Brain microvascular endothelial cell (primary cell): ENCODE measurements at regions not wholly inside any gene's neighbourhood (a gene's known extent, or its start where the extent isn't known, plus 50 kb on each side); places are given as distances from the start of the nearest gene placed in this dataset.

Experiments
- DNase-seq: peaks from one replicate; pipeline ENCODE4 v3.0.0-alpha.2; 2020
- H3K27ac ChIP-seq: fragments of 250-450 bp; sonication (Bioruptor Pico); 2 replicates; pipeline ENCODE4 v1.5.1; 2020; ENCODE audit warnings: mild to moderate bottlenecking, moderate library complexity
- H3K27me3 ChIP-seq: fragments of 250-450 bp; sonication (Bioruptor Pico); replicated peaks from 2 replicates; pipeline ENCODE4 v1.5.1; 2020; ENCODE audit warnings: mild to moderate bottlenecking
- H3K36me3 ChIP-seq: fragments of 250-450 bp; sonication (Bioruptor Pico); replicated peaks from 2 replicates; pipeline ENCODE4 v1.5.1; 2020; ENCODE audit warnings: mild to moderate bottlenecking
- H3K4me3 ChIP-seq: 2 replicates; pipeline ENCODE4 v1.5.1; 2011; ENCODE audit warnings: low read depth, mild to moderate bottlenecking, control low read depth, low read length, moderate library complexity
- CTCF ChIP-seq: IDR thresholded peaks from 2 replicates; pipeline ENCODE4 v1.5.1; 2011; ENCODE audit warnings: low read depth, mild to moderate bottlenecking, moderate library complexity, low read length, control low read depth, inconsistent platforms; ENCODE audit errors: missing control alignments
- in situ Hi-C: cut with HindIII; loops from 2 replicates; pipeline ENCODE4 v1.10.0; 2017; ENCODE audit warnings: low sequenced_read_pairs, low pct_ligation_motif_present

GRCh38 chr13:80244574-80244973 lies 96.4 kb downstream of the SPRY2 start:
- Histone ChIP-seq H3K36me3 (no peaks in the 10 kb centered on the region), H3K27ac (no peak overlapping the region), H3K4me3 (no peak overlapping the region), H3K27me3 (no peaks in the 10 kb centered on the region)
- in situ Hi-C loops, result no loop called here
- no peak for DNase-seq
- no peak for TF ChIP-seq CTCF

- no peak overlapping the region for H3K27ac ChIP-seq
- DNase-seq, result no peak
- no peaks in the 10 kb centered on the region for H3K36me3 ChIP-seq
- in situ Hi-C loops, result no loop called here
- no peak overlapping the region for H3K4me3 ChIP-seq
- H3K27me3 ChIP-seq, result no peaks in the 10 kb centered on the region
- TF ChIP-seq CTCF, result no peak
These were observed 98.0 kb downstream of the SPRY2 start for GRCh38 chr13:80242728-80243427.

DNA sequence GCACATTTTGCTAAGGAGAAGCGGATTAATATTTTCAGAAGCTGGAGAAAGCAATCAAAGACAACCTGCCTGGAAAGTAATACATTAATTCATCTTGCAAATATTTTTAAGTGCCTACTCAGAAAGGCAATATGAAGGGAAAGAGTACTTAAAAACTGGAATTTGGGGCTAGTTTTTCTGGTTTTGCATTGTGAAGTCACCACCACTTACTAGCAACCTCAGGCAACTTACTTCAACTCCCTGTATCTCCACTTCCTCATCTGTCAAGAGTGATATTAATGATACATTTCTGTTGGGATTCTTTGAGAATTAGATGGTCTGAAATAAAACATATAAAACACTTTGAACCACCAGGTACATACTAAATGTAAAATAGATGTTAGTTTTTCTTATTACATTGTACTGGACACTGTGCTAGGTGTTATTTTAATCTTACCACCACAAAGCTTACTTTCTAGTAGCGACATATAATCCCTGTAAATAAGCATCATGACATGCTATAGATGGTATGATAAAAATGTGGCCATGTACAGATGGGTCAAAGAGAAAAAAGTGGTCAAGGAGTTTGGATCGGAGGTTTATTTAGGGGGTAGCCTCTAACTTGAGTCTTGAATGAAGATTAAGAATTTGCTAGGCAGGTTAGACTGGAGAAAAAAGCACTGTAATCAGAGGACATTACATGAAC lies 101.2 kb downstream of the SPRY2 start:
- DNase-seq, result no peak
- Histone ChIP-seq H3K27me3 (no peaks in the 10 kb centered on the region), H3K27ac (no peak overlapping the region), H3K4me3 (no peak overlapping the region), H3K36me3 (no peaks in the 10 kb centered on the region)
- TF ChIP-seq CTCF, result no peak
- in situ Hi-C loops, result no loop called here

DNA sequence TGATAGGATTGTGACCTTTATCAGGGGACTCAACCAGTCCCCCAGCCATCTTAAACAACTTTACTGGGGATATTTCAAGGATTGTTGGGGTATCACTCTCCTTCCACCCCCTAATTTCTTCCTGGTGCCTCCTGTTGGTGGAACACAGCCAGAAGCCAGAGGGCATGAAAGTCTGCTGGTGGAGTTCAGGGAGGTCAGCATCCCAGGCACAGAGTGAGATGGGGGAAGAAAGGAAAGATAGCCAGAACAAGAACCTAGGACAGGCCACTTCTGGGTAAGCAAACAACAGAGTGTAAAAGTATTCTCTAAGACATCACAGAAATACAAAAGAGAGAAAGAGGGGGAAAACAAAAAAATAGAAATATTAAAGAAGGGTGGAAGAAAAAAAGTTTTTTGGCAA lies 101.8 kb downstream of the SPRY2 start:
- no peak overlapping the region for H3K4me3 ChIP-seq
- H3K36me3 ChIP-seq, result no peaks in the 10 kb centered on the region
- no peak overlapping the region for H3K27ac ChIP-seq
- no peaks in the 10 kb centered on the region for H3K27me3 ChIP-seq
- in situ Hi-C loops, result no loop called here
- no peak for TF ChIP-seq CTCF
- DNase-seq, result no peak

DNA sequence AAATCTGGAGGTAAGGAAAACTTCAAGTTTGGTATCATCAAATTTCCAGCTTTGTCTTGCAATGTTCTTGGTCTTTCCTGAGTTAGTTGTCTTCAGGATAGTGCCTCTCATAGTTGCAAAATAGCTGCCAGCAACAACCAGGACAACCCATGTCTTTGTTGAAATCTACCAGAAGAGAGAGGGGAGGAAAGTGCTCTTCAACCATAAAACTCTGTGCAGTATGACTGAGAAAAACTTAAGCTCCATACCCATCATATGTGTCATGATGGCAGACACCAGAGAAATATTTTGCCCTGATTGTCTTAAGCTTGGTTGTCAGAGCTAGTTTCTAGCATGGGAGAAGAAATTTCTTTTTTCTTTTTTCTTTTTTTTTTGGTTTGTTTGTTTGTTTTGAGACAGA lies 103.3 kb downstream of the SPRY2 start:
- no peak for TF ChIP-seq CTCF
- no peak overlapping the region for H3K27ac ChIP-seq
- in situ Hi-C loops, result no loop called here
- no peak overlapping the region for H3K4me3 ChIP-seq
- H3K36me3 ChIP-seq, result no peaks in the 10 kb centered on the region
- DNase-seq, result no peak
- no peaks in the 10 kb centered on the region for H3K27me3 ChIP-seq

GRCh38 chr13:80235967-80236302 lies 105.0 kb downstream of the SPRY2 start:
- TF ChIP-seq CTCF, result no peak
- Histone ChIP-seq H3K4me3 (no peak overlapping the region), H3K36me3 (no peaks in the 10 kb centered on the region), H3K27ac (no peak overlapping the region), H3K27me3 (no peaks in the 10 kb centered on the region)
- DNase-seq, result no peak
- in situ Hi-C loops, result no loop called here
